T-helper 2 cell (primary cell): ENCODE measurements at regions not wholly inside any gene's neighbourhood (a gene's known extent, or its start where the extent isn't known, plus 50 kb on each side); places are given as distances from the start of the nearest gene placed in this dataset.
A peak's percentile ranks its signal among the peaks of the same experiment; 100 is the strongest.
"Not testable (repeated sequence)": the region's sequence is repeated elsewhere in the genome, so short reads cannot be mapped to it uniquely, and the experiment has no call there.

Experiments used
- DNase-seq, 5 experiments: peaks; one replicate each; pipeline versions ENCODE4 v3.0.0 to v3.0.0-alpha.2; 2012 to 2022

DNA sequence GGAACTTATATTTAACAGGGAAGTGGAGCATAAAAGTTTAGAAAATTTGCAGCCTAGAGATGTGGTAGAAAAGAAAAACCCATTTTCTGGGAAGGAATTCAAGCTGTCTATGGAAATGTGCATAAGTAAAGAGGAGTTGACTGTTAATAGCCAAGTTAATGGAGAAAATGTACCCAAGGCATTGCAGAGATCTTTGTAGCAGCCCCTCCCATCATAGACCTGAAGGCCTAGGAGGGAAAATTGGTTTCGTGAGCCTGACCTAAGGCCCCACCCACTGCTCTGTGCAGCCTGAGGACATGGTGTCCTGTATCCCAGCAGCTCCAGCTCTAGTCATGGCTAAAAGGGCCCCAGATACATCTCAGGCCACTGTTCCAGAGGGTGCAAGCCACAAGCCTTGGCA, 772.4 kb upstream of the RIOK2 start:
- no peak for DNase-seq

DNA sequence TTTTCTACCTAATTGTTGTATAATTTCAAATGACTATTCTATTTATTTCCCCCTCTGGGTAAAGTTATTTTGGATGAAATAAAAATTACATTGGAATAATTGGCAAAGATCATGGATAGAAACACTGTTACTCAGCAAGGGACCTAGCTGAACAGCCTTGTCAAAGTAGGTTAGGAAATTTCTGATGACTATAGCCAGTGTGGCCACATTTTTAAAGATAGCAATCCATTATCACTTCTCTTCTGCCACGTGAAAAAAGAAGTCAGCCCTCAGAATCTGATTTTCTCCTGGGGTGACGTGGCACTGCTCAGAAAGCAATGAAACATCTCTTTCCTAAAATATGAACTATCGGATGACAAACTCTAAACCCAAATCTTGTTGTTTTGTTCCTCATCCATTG, 784.2 kb upstream of the RIOK2 start:
- no peak for DNase-seq

DNA sequence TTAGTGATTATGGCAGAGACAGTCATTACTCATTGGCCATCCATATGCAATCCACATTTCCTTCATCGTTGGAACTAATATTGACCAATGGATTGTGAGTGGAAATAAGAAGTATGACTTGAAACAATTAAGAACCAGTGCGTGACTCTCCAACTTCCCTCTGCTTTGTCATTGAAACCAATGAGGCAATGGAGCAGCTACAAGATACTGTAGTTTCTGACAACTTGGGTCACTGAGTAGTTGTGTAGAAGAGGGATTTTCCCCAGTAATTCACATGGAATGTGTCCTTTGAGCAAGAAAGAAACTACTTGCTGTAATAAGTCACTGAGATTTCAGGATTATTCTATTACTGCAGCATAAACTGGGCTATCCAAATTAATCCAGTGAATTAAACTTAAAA, 785.3 kb upstream of the RIOK2 start:
- DNase-seq, result no peak

GRCh38 chr5:97979740-97980139, 793.7 kb upstream of the RGMB start:
- DNase-seq, result no peak

GRCh38 chr5:97980291-97980690, 793.2 kb upstream of the RGMB start:
- no peak for DNase-seq

DNA sequence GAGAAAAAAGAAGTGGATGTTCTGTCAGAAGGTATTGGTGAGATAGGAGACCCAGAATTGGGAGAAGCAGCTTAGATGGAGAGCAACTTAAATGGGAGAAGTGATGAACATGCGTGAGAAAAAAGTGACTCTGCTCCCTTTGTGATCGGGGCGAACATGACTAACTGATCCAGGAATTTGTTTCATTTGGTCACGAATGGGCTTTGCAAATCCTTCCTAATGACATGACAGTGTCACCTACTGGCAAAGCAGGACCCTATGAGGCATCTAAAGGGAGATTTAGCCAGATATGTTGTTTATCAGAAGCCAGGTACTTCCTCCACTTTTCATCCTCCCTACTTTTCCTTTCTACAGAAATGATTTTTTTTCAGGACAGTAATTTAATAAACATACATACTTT, 787.4 kb upstream of the RGMB start:
- no peak for DNase-seq

DNA sequence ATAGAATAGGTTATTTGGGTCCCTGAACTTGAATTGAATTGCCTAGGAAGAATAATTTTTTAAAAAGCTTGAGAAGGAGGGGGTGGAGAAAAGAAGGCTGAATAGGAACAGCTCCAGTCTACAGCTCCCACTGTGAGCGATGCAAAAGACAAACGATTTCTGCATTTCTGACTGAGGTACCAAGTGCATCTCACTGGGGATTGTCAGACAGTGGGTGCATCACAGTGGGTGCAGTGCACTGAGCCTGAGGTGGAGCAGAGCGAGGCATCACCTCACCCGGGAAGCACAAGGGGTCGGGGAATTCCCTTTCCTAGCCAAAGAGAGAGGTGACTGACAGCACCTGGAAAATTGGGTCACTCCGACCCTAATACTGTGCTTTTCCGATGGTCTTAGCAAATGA, 782.2 kb upstream of the RGMB start:
- no peak for DNase-seq

- no peak for DNase-seq
Observed at GRCh38 chr5:97998941-97999340, 774.5 kb upstream of the RGMB start.

DNA sequence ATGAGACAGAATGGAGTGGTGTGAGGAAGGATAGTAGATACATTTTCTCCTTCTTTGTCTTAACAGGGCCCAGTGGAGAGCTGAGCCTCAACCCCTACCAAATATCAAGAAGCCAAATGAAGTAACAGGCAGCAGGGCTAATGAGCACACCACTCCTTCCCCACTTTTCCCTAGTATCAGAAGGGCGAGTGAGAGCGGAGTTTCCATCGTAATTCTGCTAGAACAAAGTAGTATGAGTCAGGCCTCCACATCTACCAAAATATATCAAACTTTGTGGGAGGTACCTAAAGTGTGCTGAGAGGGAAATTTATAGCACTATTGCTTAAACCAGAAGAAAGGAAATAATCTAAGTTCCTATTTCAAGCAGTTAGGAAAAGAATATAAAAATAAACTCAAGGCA, 769.0 kb upstream of the RGMB start:
- no peak for DNase-seq

DNA sequence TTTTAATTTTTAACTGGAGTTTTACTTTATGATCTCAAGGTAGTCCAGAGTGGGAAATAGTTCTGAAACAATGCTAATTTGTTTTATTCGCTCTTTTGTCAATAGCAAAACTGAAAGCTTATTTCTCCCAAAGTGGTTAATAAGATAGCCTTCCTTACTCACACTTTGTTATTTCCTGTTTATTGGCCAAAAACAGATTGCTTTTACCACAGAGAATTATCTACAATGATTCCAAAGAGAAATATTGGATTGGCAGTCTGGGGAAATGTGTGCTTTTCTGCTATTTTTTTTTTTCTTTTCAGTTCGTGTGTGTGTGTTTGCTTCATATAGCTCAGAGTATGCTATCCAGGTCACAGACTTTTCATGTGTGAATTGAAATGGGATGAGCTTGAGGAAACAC, 756.7 kb upstream of the RGMB start:
- no peak for DNase-seq

- not testable (repeated sequence) for DNase-seq
Observed at GRCh38 chr5:98030273-98030672, 743.2 kb upstream of the RGMB start.

GRCh38 chr5:98031036-98031435, 742.4 kb upstream of the RGMB start:
- DNase-seq, result not testable (repeated sequence)

GRCh38 chr5:98031496-98031895, 742.0 kb upstream of the RGMB start:
- DNase-seq, result no peak

DNA sequence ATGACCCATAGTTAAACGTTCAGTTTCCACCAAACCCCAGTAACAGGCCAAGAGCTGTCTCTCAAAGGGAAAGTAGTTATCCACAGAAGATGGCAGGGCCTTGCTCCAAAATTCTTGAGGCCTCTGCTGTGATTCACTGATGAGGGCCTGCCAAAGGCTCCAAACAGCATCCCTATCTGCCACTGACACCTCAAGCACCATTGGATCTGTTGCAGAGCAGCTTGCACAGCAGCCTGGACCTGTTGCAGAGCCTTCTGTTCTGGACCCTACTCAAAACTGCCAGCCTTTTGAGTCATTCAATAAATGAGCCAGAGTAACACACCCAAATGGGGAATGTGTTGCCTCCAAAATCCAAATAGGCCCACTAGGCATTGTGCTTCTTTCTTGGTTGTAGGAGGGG, 741.5 kb upstream of the RGMB start:
- no peak for DNase-seq

DNA sequence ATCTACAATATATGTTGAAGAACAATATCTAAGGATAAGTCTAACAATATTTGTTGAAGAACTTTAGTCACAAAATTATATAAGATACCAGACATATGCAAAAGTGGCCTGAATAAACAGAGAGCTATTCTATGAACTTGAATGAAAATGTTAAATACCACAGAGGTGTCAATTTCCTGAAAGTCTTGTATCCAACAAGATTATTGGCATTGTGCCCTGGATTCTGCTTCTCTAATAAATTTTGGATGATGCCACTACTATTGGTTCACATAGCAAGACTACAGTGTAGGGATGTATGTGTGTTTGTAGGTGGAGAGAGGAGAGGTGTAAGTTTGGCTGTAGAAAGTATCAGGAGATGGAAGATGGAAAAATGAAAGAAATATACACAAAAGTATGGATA, 731.8 kb upstream of the RGMB start:
- DNase-seq, result no peak

DNA sequence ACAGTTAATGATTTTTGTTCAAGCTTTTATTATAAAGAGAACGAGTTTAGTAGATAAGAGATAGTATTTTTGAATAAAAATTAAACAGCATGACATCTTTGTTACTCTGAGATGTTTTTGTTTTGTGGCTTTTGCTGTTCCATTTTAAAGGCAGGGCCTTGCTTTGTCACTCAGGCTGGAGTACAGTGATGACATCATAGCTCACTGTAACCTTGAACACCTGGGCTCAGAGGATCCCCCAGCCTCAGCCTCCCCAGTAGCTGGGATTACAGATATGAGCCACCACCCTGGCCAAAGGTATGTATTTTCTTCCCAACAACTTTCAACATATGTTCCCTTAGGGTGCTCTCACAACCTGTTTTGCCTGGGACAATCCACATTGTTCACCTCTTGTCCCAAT, 730.9 kb upstream of the RGMB start:
- no peak for DNase-seq

- DNase-seq, result no peak
Observed at GRCh38 chr5:98042961-98043360, 730.5 kb upstream of the RGMB start.

DNA sequence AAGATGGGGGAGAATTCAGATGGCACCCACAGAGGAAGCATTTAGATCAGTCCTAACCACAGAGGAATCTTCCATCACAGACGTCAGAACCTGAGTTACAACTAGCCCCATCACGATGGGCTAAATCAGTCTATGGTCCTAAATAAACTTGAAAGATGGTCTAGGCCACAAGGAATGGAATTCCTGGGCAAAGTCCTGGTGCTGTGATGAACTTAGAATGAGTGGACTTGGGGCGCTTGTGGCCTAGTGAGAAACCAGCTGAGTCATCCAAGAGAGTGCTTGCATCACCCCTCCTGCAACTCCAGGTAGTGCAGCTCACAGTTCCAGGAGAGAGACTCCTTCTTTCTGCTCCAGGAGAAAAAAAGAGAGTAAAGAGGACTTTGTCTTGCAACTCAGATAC, 722.9 kb upstream of the RGMB start:
- peak in 1 of 5 experiments; percentile 1 for DNase-seq

DNA sequence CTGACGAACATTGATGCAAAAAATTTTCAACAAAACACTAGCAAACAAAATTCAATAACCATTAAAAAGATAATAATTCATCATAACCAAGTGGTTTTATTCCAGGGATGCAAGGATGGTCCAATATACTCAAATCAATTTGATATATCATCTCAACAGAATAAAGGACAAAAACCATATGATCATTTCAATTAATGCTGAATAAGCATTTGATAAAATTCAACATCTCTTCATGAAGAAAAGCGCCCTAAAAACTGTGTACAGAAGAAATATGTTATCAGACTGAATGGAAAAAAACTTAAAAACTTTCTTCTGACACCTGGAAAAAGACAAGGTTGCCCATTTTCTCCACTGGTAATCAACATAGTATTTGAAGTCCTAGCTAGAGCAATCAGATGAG, 720.3 kb upstream of the RGMB start:
- no peak for DNase-seq

- no peak for DNase-seq
Observed at GRCh38 chr5:98060148-98060547, 713.3 kb upstream of the RGMB start.

- no peak for DNase-seq
Observed at GRCh38 chr5:98064118-98064685, 709.3 kb upstream of the RGMB start.

DNA sequence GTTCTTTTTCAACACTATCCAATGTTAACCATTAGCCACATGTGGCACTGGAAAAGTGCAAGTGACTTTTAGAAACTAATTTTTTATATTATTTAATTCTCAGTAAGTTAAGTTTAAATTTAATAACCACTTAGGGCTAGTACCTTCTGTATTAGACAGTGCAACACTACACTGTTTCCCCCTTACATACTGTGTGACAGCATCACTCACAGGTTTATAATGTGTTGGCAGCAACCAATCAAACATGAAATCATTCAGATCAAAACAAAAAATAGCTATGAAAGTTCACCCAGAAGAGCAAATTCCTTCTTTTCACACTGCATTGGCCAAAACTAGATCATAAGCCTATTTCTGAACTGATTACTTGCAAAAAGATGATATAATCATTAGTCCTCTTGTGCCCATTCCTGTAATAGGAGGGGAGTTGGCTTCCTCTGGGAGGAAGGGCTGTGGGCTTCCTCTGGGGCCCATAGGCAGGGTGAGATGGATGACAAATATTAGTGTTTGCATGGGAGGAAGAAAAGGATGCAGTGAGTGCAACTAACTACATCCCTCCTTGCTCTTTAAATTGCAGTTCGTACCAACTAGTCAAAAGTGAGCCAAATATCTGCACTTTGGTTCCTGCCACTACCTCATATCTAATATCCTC, 708.1 kb upstream of the RGMB start:
- no peak for DNase-seq

- no peak for DNase-seq
Observed at GRCh38 chr5:98066910-98067309, 706.6 kb upstream of the RGMB start.

DNA sequence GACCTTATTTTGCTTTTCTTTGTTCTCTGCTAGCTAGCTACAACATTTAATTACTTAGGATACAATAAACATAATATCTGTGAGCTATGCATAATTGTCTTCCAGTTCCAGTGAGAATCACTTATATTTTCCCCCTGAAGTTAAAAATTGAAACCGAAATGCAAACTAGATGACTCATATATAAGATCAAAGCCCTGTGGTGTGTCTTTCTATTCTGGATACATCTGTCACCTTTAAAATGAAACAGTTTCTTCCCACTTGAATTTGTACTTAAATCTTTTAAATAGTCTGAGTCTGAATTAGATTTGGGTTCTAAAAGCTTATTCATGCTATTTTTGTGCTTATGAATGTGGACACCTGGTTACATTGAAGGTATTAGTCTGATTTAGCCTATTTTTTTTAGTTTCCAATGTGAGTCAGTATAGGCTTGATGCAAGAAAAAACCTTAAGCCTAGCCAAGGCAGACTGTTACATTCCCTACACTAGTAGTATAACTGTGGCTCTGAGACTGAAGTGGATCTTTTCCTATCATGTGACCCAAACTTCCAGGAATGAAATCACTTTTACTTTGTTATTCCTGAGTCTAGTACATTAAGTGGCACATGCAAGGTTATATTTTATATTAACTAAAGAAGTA, 703.5 kb upstream of the RGMB start:
- DNase-seq, result no peak

DNA sequence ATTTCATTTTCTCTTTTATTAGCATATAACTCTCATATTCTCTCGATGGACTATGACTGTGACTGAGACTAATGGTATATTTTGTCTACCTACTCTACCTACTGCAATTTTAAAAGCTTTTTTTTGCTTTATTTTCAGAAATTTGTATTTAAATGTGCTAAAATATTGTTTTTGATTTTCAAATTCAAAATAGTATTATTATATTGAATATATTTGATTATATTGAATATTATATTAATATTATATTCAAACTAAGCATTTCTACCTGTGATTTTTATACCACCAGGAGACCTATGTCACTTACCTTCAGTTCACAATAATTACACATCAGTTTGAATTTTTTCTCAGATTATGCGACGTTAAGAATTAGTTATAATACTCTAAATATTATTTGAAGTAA, 700.5 kb upstream of the RGMB start:
- no peak for DNase-seq
